GM23338 (cell line): ENCODE measurements at regions not wholly inside any gene's neighbourhood (a gene's known extent, or its start where the extent isn't known, plus 50 kb on each side); places are given as distances from the start of the nearest gene placed in this dataset.

Experiments used
- EZH2phosphoT487 ChIP-seq: fragments of 200-600 bp; sonication (generic); IDR thresholded peaks from one replicate; pipeline ENCODE4 v1.8.1; 2018; ENCODE audit warnings: antibody characterized with exemption; ENCODE audit not compliant: unreplicated experiment
- JUNB ChIP-seq: IDR thresholded peaks from one replicate; pipeline ENCODE4 v1.6.1; 2016; ENCODE audit warnings: antibody characterized with exemption; ENCODE audit not compliant: unreplicated experiment
- NANOG ChIP-seq: IDR thresholded peaks from 2 replicates; pipeline ENCODE4 v1.6.1; 2016; ENCODE audit warnings: antibody characterized with exemption, borderline replicate concordance
- POLR2AphosphoS5 ChIP-seq: IDR thresholded peaks from 2 replicates; pipeline ENCODE4 v1.6.1; 2016; ENCODE audit warnings: antibody characterized with exemption, low read depth
- STAT1 ChIP-seq: IDR thresholded peaks from one replicate; pipeline ENCODE4 v1.6.1; 2016; ENCODE audit warnings: antibody characterized with exemption; ENCODE audit not compliant: unreplicated experiment
- ZNF114 ChIP-seq: fragments of 250-450 bp; sonication (Bioruptor Pico); IDR thresholded peaks from 2 replicates; pipeline ENCODE4 v1.5.0; 2020; ENCODE audit warnings: mild to moderate bottlenecking, moderate library complexity
- ZNF331 ChIP-seq: fragments of 250-450 bp; sonication (Bioruptor Pico); IDR thresholded peaks from 2 replicates; pipeline ENCODE4 v1.5.0; 2020; ENCODE audit warnings: low read depth, mild to moderate bottlenecking, moderate library complexity
- TF ChIP-seq, protein P1 (sequence below): fragments of 250-450 bp; sonication (Bioruptor Pico); IDR thresholded peaks from 2 replicates; pipeline ENCODE4 v1.5.0; 2020; ENCODE audit warnings: mild to moderate bottlenecking, moderate library complexity
- TF ChIP-seq, protein P2 (sequence below): IDR thresholded peaks from 2 replicates; pipeline ENCODE4 v1.6.1; 2016; ENCODE audit warnings: antibody characterized with exemption
- TF ChIP-seq, protein P3 (sequence below): IDR thresholded peaks from one replicate; pipeline ENCODE4 v1.6.1; 2018; ENCODE audit warnings: antibody characterized with exemption; ENCODE audit not compliant: unreplicated experiment
- TF ChIP-seq, protein P4 (sequence below), 2 experiments: fragments of 200-600 bp in 1 of 2; sonication (generic) in 1 of 2; conservative IDR thresholded peaks; 2 replicates each; pipeline versions ENCODE4 v1.5.1 to v1.6.1; 2016 to 2017; ENCODE audit warnings: antibody characterized with exemption in 2 of 2, low read depth in 2 of 2, mild to moderate bottlenecking in 2 of 2, moderate library complexity in 1 of 2

DNA sequence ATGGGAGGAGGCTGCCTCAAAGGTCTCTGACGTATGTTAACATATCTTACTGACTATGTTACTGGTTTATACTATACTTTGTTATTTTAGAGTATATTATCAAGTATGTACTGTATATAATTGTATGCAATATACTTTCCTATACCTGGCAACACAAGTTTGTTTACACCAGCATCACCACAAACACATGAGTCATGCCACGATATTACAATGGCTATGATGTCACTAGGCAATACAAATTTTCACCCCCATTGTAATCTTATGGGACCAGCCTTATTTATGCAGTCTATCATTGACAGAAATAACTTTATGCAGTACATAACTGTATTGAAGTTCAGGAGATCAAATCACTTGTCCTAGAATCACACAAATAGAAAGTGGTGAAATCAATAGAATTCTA, 329.9 kb upstream of the SLC7A11 start (continued):
- TF ChIP-seq, protein P1, sequence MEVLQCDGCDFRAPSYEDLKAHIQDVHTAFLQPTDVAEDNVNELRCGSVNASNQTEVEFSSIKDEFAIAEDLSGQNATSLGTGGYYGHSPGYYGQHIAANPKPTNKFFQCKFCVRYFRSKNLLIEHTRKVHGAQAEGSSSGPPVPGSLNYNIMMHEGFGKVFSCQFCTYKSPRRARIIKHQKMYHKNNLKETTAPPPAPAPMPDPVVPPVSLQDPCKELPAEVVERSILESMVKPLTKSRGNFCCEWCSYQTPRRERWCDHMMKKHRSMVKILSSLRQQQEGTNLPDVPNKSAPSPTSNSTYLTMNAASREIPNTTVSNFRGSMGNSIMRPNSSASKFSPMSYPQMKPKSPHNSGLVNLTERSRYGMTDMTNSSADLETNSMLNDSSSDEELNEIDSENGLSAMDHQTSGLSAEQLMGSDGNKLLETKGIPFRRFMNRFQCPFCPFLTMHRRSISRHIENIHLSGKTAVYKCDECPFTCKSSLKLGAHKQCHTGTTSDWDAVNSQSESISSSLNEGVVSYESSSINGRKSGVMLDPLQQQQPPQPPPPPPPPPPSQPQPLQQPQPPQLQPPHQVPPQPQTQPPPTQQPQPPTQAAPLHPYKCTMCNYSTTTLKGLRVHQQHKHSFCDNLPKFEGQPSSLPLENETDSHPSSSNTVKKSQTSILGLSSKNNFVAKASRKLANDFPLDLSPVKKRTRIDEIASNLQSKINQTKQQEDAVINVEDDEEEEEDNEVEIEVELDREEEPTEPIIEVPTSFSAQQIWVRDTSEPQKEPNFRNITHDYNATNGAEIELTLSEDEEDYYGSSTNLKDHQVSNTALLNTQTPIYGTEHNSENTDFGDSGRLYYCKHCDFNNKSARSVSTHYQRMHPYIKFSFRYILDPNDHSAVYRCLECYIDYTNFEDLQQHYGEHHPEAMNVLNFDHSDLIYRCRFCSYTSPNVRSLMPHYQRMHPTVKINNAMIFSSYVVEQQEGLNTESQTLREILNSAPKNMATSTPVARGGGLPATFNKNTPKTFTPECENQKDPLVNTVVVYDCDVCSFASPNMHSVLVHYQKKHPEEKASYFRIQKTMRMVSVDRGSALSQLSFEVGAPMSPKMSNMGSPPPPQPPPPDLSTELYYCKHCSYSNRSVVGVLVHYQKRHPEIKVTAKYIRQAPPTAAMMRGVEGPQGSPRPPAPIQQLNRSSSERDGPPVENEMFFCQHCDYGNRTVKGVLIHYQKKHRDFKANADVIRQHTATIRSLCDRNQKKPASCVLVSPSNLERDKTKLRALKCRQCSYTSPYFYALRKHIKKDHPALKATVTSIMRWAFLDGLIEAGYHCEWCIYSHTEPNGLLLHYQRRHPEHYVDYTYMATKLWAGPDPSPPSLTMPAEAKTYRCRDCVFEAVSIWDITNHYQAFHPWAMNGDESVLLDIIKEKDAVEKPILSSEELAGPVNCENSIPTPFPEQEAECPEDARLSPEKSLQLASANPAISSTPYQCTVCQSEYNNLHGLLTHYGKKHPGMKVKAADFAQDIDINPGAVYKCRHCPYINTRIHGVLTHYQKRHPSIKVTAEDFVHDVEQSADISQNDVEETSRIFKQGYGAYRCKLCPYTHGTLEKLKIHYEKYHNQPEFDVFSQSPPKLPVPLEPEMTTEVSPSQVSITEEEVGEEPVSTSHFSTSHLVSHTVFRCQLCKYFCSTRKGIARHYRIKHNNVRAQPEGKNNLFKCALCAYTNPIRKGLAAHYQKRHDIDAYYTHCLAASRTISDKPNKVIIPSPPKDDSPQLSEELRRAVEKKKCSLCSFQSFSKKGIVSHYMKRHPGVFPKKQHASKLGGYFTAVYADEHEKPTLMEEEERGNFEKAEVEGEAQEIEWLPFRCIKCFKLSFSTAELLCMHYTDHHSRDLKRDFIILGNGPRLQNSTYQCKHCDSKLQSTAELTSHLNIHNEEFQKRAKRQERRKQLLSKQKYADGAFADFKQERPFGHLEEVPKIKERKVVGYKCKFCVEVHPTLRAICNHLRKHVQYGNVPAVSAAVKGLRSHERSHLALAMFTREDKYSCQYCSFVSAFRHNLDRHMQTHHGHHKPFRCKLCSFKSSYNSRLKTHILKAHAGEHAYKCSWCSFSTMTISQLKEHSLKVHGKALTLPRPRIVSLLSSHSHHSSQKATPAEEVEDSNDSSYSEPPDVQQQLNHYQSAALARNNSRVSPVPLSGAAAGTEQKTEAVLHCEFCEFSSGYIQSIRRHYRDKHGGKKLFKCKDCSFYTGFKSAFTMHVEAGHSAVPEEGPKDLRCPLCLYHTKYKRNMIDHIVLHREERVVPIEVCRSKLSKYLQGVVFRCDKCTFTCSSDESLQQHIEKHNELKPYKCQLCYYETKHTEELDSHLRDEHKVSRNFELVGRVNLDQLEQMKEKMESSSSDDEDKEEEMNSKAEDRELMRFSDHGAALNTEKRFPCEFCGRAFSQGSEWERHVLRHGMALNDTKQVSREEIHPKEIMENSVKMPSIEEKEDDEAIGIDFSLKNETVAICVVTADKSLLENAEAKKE (CRISPR knock-in tag), result no peak
- TF ChIP-seq, protein P2, sequence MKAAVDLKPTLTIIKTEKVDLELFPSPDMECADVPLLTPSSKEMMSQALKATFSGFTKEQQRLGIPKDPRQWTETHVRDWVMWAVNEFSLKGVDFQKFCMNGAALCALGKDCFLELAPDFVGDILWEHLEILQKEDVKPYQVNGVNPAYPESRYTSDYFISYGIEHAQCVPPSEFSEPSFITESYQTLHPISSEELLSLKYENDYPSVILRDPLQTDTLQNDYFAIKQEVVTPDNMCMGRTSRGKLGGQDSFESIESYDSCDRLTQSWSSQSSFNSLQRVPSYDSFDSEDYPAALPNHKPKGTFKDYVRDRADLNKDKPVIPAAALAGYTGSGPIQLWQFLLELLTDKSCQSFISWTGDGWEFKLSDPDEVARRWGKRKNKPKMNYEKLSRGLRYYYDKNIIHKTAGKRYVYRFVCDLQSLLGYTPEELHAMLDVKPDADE, result no peak
- no peak for TF ChIP-seq POLR2AphosphoS5
- TF ChIP-seq STAT1, result no peak
- no peak for TF ChIP-seq NANOG
- TF ChIP-seq ZNF114 (CRISPR knock-in tag), result no peak
- TF ChIP-seq EZH2phosphoT487, result no peak
- no peak for TF ChIP-seq JUNB
- TF ChIP-seq, protein P3, sequence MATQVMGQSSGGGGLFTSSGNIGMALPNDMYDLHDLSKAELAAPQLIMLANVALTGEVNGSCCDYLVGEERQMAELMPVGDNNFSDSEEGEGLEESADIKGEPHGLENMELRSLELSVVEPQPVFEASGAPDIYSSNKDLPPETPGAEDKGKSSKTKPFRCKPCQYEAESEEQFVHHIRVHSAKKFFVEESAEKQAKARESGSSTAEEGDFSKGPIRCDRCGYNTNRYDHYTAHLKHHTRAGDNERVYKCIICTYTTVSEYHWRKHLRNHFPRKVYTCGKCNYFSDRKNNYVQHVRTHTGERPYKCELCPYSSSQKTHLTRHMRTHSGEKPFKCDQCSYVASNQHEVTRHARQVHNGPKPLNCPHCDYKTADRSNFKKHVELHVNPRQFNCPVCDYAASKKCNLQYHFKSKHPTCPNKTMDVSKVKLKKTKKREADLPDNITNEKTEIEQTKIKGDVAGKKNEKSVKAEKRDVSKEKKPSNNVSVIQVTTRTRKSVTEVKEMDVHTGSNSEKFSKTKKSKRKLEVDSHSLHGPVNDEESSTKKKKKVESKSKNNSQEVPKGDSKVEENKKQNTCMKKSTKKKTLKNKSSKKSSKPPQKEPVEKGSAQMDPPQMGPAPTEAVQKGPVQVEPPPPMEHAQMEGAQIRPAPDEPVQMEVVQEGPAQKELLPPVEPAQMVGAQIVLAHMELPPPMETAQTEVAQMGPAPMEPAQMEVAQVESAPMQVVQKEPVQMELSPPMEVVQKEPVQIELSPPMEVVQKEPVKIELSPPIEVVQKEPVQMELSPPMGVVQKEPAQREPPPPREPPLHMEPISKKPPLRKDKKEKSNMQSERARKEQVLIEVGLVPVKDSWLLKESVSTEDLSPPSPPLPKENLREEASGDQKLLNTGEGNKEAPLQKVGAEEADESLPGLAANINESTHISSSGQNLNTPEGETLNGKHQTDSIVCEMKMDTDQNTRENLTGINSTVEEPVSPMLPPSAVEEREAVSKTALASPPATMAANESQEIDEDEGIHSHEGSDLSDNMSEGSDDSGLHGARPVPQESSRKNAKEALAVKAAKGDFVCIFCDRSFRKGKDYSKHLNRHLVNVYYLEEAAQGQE, result no peak
- TF ChIP-seq, protein P4, sequence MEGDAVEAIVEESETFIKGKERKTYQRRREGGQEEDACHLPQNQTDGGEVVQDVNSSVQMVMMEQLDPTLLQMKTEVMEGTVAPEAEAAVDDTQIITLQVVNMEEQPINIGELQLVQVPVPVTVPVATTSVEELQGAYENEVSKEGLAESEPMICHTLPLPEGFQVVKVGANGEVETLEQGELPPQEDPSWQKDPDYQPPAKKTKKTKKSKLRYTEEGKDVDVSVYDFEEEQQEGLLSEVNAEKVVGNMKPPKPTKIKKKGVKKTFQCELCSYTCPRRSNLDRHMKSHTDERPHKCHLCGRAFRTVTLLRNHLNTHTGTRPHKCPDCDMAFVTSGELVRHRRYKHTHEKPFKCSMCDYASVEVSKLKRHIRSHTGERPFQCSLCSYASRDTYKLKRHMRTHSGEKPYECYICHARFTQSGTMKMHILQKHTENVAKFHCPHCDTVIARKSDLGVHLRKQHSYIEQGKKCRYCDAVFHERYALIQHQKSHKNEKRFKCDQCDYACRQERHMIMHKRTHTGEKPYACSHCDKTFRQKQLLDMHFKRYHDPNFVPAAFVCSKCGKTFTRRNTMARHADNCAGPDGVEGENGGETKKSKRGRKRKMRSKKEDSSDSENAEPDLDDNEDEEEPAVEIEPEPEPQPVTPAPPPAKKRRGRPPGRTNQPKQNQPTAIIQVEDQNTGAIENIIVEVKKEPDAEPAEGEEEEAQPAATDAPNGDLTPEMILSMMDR (conservative IDR thresholded peaks at IDR 0.05; ENCODE audit: low read depth in 2 of 2), result no peak
- TF ChIP-seq ZNF331, result no peak
